HL-60 (cell line): ENCODE measurements at regions not wholly inside any gene's neighbourhood (a gene's known extent, or its start where the extent isn't known, plus 50 kb on each side); places are given as distances from the start of the nearest gene placed in this dataset.

Source experiments
- CTCF ChIP-seq: IDR thresholded peaks from one replicate; pipeline ENCODE4 v1.5.1; 2011; ENCODE audit warnings: low read length, control low read depth, inconsistent platforms; ENCODE audit not compliant: insufficient read depth
- POLR2AphosphoS5 ChIP-seq: IDR thresholded peaks from 2 replicates; pipeline ENCODE4 v1.6.1; 2012; ENCODE audit warnings: low read depth
- SPI1 ChIP-seq: IDR thresholded peaks from 2 replicates; pipeline ENCODE4 v1.6.1; 2012; ENCODE audit warnings: low read depth, mild to moderate bottlenecking, borderline replicate concordance
- TF ChIP-seq, protein P1 (sequence below): IDR thresholded peaks from 2 replicates; pipeline ENCODE4 v1.6.1; 2012; ENCODE audit warnings: low read depth; ENCODE audit not compliant: insufficient replicate concordance

- TF ChIP-seq, protein P1, sequence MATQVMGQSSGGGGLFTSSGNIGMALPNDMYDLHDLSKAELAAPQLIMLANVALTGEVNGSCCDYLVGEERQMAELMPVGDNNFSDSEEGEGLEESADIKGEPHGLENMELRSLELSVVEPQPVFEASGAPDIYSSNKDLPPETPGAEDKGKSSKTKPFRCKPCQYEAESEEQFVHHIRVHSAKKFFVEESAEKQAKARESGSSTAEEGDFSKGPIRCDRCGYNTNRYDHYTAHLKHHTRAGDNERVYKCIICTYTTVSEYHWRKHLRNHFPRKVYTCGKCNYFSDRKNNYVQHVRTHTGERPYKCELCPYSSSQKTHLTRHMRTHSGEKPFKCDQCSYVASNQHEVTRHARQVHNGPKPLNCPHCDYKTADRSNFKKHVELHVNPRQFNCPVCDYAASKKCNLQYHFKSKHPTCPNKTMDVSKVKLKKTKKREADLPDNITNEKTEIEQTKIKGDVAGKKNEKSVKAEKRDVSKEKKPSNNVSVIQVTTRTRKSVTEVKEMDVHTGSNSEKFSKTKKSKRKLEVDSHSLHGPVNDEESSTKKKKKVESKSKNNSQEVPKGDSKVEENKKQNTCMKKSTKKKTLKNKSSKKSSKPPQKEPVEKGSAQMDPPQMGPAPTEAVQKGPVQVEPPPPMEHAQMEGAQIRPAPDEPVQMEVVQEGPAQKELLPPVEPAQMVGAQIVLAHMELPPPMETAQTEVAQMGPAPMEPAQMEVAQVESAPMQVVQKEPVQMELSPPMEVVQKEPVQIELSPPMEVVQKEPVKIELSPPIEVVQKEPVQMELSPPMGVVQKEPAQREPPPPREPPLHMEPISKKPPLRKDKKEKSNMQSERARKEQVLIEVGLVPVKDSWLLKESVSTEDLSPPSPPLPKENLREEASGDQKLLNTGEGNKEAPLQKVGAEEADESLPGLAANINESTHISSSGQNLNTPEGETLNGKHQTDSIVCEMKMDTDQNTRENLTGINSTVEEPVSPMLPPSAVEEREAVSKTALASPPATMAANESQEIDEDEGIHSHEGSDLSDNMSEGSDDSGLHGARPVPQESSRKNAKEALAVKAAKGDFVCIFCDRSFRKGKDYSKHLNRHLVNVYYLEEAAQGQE: no peak
- TF ChIP-seq CTCF (no peak), POLR2AphosphoS5 (no peak), SPI1 (no peak)
Observed at GRCh38 chr16:48971571-48972077, 310.0 kb downstream of the CBLN1 start.
